ENCODE measurements at regions not wholly inside any gene's neighbourhood (a gene's known extent, or its start where the extent isn't known, plus 50 kb on each side); places are given as distances from the start of the nearest gene placed in this dataset.

GRCh38 chr13:104140552-104140951, 1074.3 kb upstream of the SLC10A2 start:
- TF ChIP-seq CTCF (IDR thresholded peaks at IDR 0.05): no peak
- no peak for TF ChIP-seq POLR2A (IDR thresholded peaks at IDR 0.05)
- no peak for TF ChIP-seq EP300 (IDR thresholded peaks at IDR 0.05)
- no peak for TF ChIP-seq POLR2AphosphoS5 (IDR thresholded peaks at IDR 0.05)

All from gastroesophageal sphincter (tissue), 3 donors.